ENCODE measurements at regions not wholly inside any gene's neighbourhood (a gene's known extent, or its start where the extent isn't known, plus 50 kb on each side); places are given as distances from the start of the nearest gene placed in this dataset.

- TF ChIP-seq TAF1 (IDR thresholded peaks at IDR 0.05; ENCODE audit: borderline replicate concordance, insufficient read depth, low read length) (no peak), FOXP2 (optimal IDR thresholded peaks at IDR 0.05; ENCODE audit: borderline replicate concordance, extremely low read depth, extremely low read length, insufficient read depth) (no peak), POLR2AphosphoS5 (IDR thresholded peaks at IDR 0.05; ENCODE audit: low read depth, low read length) (no peak), SIN3A (IDR thresholded peaks at IDR 0.05; ENCODE audit: borderline replicate concordance, insufficient read depth, low read length) (no peak)
- TF ChIP-seq, protein P1, sequence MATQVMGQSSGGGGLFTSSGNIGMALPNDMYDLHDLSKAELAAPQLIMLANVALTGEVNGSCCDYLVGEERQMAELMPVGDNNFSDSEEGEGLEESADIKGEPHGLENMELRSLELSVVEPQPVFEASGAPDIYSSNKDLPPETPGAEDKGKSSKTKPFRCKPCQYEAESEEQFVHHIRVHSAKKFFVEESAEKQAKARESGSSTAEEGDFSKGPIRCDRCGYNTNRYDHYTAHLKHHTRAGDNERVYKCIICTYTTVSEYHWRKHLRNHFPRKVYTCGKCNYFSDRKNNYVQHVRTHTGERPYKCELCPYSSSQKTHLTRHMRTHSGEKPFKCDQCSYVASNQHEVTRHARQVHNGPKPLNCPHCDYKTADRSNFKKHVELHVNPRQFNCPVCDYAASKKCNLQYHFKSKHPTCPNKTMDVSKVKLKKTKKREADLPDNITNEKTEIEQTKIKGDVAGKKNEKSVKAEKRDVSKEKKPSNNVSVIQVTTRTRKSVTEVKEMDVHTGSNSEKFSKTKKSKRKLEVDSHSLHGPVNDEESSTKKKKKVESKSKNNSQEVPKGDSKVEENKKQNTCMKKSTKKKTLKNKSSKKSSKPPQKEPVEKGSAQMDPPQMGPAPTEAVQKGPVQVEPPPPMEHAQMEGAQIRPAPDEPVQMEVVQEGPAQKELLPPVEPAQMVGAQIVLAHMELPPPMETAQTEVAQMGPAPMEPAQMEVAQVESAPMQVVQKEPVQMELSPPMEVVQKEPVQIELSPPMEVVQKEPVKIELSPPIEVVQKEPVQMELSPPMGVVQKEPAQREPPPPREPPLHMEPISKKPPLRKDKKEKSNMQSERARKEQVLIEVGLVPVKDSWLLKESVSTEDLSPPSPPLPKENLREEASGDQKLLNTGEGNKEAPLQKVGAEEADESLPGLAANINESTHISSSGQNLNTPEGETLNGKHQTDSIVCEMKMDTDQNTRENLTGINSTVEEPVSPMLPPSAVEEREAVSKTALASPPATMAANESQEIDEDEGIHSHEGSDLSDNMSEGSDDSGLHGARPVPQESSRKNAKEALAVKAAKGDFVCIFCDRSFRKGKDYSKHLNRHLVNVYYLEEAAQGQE (IDR thresholded peaks at IDR 0.05; ENCODE audit: insufficient read depth in 1 of 2, low read depth in 2 of 2, low read length in 2 of 2) = no peak
Observed at GRCh38 chr5:98004463-98004862, 769.0 kb upstream of the RGMB start.

DNA sequence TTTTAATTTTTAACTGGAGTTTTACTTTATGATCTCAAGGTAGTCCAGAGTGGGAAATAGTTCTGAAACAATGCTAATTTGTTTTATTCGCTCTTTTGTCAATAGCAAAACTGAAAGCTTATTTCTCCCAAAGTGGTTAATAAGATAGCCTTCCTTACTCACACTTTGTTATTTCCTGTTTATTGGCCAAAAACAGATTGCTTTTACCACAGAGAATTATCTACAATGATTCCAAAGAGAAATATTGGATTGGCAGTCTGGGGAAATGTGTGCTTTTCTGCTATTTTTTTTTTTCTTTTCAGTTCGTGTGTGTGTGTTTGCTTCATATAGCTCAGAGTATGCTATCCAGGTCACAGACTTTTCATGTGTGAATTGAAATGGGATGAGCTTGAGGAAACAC lies 756.7 kb upstream of the RGMB start:
- TF ChIP-seq, protein P1 (IDR thresholded peaks at IDR 0.05; ENCODE audit: insufficient read depth in 1 of 2, low read depth in 2 of 2, low read length in 2 of 2) = no peak
- TF ChIP-seq SIN3A (IDR thresholded peaks at IDR 0.05; ENCODE audit: borderline replicate concordance, insufficient read depth, low read length) = no peak
- TF ChIP-seq TAF1 (IDR thresholded peaks at IDR 0.05; ENCODE audit: borderline replicate concordance, insufficient read depth, low read length) = no peak
- no peak for TF ChIP-seq POLR2AphosphoS5 (IDR thresholded peaks at IDR 0.05; ENCODE audit: low read depth, low read length)
- TF ChIP-seq FOXP2 (optimal IDR thresholded peaks at IDR 0.05; ENCODE audit: borderline replicate concordance, extremely low read depth, extremely low read length, insufficient read depth) = no peak

GRCh38 chr5:98031496-98031895 lies 742.0 kb upstream of the RGMB start:
- TF ChIP-seq, protein P1 (IDR thresholded peaks at IDR 0.05; ENCODE audit: insufficient read depth in 1 of 2, low read depth in 2 of 2, low read length in 2 of 2) = no peak
- TF ChIP-seq FOXP2 (optimal IDR thresholded peaks at IDR 0.05; ENCODE audit: borderline replicate concordance, extremely low read depth, extremely low read length, insufficient read depth) = no peak
- no peak for TF ChIP-seq POLR2AphosphoS5 (IDR thresholded peaks at IDR 0.05; ENCODE audit: low read depth, low read length)
- TF ChIP-seq SIN3A (IDR thresholded peaks at IDR 0.05; ENCODE audit: borderline replicate concordance, insufficient read depth, low read length) = no peak
- no peak for TF ChIP-seq TAF1 (IDR thresholded peaks at IDR 0.05; ENCODE audit: borderline replicate concordance, insufficient read depth, low read length)

- TF ChIP-seq TAF1 (IDR thresholded peaks at IDR 0.05; ENCODE audit: borderline replicate concordance, insufficient read depth, low read length) (no peak), POLR2AphosphoS5 (IDR thresholded peaks at IDR 0.05; ENCODE audit: low read depth, low read length) (no peak), SIN3A (IDR thresholded peaks at IDR 0.05; ENCODE audit: borderline replicate concordance, insufficient read depth, low read length) (no peak), FOXP2 (optimal IDR thresholded peaks at IDR 0.05; ENCODE audit: borderline replicate concordance, extremely low read depth, extremely low read length, insufficient read depth) (no peak)
- TF ChIP-seq, protein P1 (IDR thresholded peaks at IDR 0.05; ENCODE audit: insufficient read depth in 1 of 2, low read depth in 2 of 2, low read length in 2 of 2) = no peak
Observed at GRCh38 chr5:98031926-98032325, 741.5 kb upstream of the RGMB start.

GRCh38 chr5:98041661-98042060 lies 731.8 kb upstream of the RGMB start:
- no peak for TF ChIP-seq POLR2AphosphoS5 (IDR thresholded peaks at IDR 0.05; ENCODE audit: low read depth, low read length)
- no peak for TF ChIP-seq SIN3A (IDR thresholded peaks at IDR 0.05; ENCODE audit: borderline replicate concordance, insufficient read depth, low read length)
- TF ChIP-seq TAF1 (IDR thresholded peaks at IDR 0.05; ENCODE audit: borderline replicate concordance, insufficient read depth, low read length) = no peak
- TF ChIP-seq, protein P1 (IDR thresholded peaks at IDR 0.05; ENCODE audit: insufficient read depth in 1 of 2, low read depth in 2 of 2, low read length in 2 of 2) = no peak
- TF ChIP-seq FOXP2 (optimal IDR thresholded peaks at IDR 0.05; ENCODE audit: borderline replicate concordance, extremely low read depth, extremely low read length, insufficient read depth) = no peak
